ENCODE measurements at regions not wholly inside any gene's neighbourhood (a gene's known extent, or its start where the extent isn't known, plus 50 kb on each side); places are given as distances from the start of the nearest gene placed in this dataset.

GRCh38 chr5:135660826-135661575, 82.2 kb upstream of the CXCL14 start:
- Histone ChIP-seq H3K27me3 (no peaks in the 10 kb centered on the region), H3K9me3 (no peaks in the 10 kb centered on the region), H3K9ac (ENCODE audit: low read depth in 2 of 2, low read length in 2 of 2) (no peak overlapping the region), H3K4me1 (no peaks in the 10 kb centered on the region), H3K36me3 (no peaks in the 10 kb centered on the region), H3K27ac (no peak overlapping the region), H3K4me3 (no peak overlapping the region)
- no peak for TF ChIP-seq CTCF (IDR thresholded peaks at IDR 0.05)
- intact Hi-C loops (cut with DNase I), result no loop called here
- DNase-seq, result no peak

GRCh38 chr5:135657536-135658305, 78.9 kb upstream of the CXCL14 start:
- Histone ChIP-seq H3K4me1 (no peaks in the 10 kb centered on the region), H3K27ac (no peak overlapping the region), H3K27me3 (no peaks in the 10 kb centered on the region), H3K9me3 (no peaks in the 10 kb centered on the region), H3K4me3 (no peak overlapping the region), H3K36me3 (no peaks in the 10 kb centered on the region), H3K9ac (ENCODE audit: low read depth in 2 of 2, low read length in 2 of 2) (no peak overlapping the region)
- TF ChIP-seq CTCF (IDR thresholded peaks at IDR 0.05), result no peak
- intact Hi-C loops (cut with DNase I), result no loop called here
- no peak for DNase-seq

GRCh38 chr5:135655468-135655815, 76.7 kb upstream of the CXCL14 start:
- H3K9ac ChIP-seq (ENCODE audit: low read depth in 2 of 2, low read length in 2 of 2), result no peak overlapping the region
- TF ChIP-seq CTCF (IDR thresholded peaks at IDR 0.05), result no peak
- no peak for DNase-seq
- no peak overlapping the region for H3K27ac ChIP-seq
- intact Hi-C loops (cut with DNase I), result no loop called here
- H3K4me3 ChIP-seq, result no peak overlapping the region
- no peaks in the 10 kb centered on the region for H3K4me1 ChIP-seq
- H3K36me3 ChIP-seq, result no peaks in the 10 kb centered on the region
- H3K27me3 ChIP-seq, result no peaks in the 10 kb centered on the region
- no peaks in the 10 kb centered on the region for H3K9me3 ChIP-seq

- H3K27ac ChIP-seq, result no peak overlapping the region
- intact Hi-C loops (cut with DNase I), result no loop called here
- no peak overlapping the region for H3K9ac ChIP-seq (ENCODE audit: low read depth in 2 of 2, low read length in 2 of 2)
- H3K4me1 ChIP-seq, result no peaks in the 10 kb centered on the region
- no peak for TF ChIP-seq CTCF (IDR thresholded peaks at IDR 0.05)
- no peaks in the 10 kb centered on the region for H3K27me3 ChIP-seq
- H3K9me3 ChIP-seq, result no peaks in the 10 kb centered on the region
- no peak overlapping the region for H3K4me3 ChIP-seq
- no peak for DNase-seq
- no peaks in the 10 kb centered on the region for H3K36me3 ChIP-seq
Measured at GRCh38 chr5:135654761-135655467, 76.1 kb upstream of the CXCL14 start.

- Histone ChIP-seq H3K9ac (ENCODE audit: low read depth in 2 of 2, low read length in 2 of 2) (no peak overlapping the region), H3K36me3 (no peaks in the 10 kb centered on the region), H3K4me1 (no peaks in the 10 kb centered on the region), H3K27ac (no peak overlapping the region), H3K4me3 (no peak overlapping the region), H3K27me3 (no peaks in the 10 kb centered on the region), H3K9me3 (no peaks in the 10 kb centered on the region)
- intact Hi-C loops (cut with DNase I), result no loop called here
- no peak for TF ChIP-seq CTCF (IDR thresholded peaks at IDR 0.05)
- no peak for DNase-seq
Measured at GRCh38 chr5:135651156-135651555, 72.4 kb upstream of the CXCL14 start.

Data from colonic mucosa (tissue), 4 donors.